ENCODE measurements at regions not wholly inside any gene's neighbourhood (a gene's known extent, or its start where the extent isn't known, plus 50 kb on each side); places are given as distances from the start of the nearest gene placed in this dataset.

GRCh38 chrX:7233580-7234406 lies 85.8 kb upstream of the PUDP start:
- TF ChIP-seq POLR2AphosphoS5 (IDR thresholded peaks at IDR 0.05; ENCODE audit: insufficient read depth, low read depth, low read length) (no peak), MYC (IDR thresholded peaks at IDR 0.05; ENCODE audit: low read depth, low read length) (no peak), CTCF (IDR thresholded peaks at IDR 0.05; ENCODE audit: extremely low read depth in 1 of 2, insufficient read depth in 1 of 2, low read depth in 1 of 2, low read length in 2 of 2) (no peak), JUN (IDR thresholded peaks at IDR 0.05; ENCODE audit: borderline replicate concordance, insufficient read depth, insufficient read length, low read depth) (no peak), GATA2 (IDR thresholded peaks at IDR 0.05; ENCODE audit: insufficient read depth, insufficient read length, low read depth, low read length) (no peak), MAX (IDR thresholded peaks at IDR 0.05; ENCODE audit: insufficient read depth, insufficient read length) (no peak), EZH2 (IDR thresholded peaks at IDR 0.05; ENCODE audit: borderline replicate concordance, low read depth, low read length, severe bottlenecking) (no peak), FOS (IDR thresholded peaks at IDR 0.05; ENCODE audit: borderline replicate concordance, insufficient read depth, low read length) (no peak), POLR2A (IDR thresholded peaks at IDR 0.05; ENCODE audit: low read depth, low read length) (no peak)
- intact Hi-C loops (cut with micrococcal nuclease), result no loop called here
- H3K9ac ChIP-seq (replicated peaks; ENCODE audit: extremely low read depth, insufficient read depth, low read length), result no peak overlapping the region
- dilution Hi-C loops (cut with MboI; ENCODE audit: extremely low pct_ligation_motif_present, low sequenced_read_pairs), result no loop called here
- H3K9me1 ChIP-seq (replicated peaks; ENCODE audit: control insufficient read depth, extremely low read depth, insufficient read depth, low read length), result no peaks in the 10 kb centered on the region
- no peak for DNase-seq (ENCODE audit: low read depth, low spot score)
- H3K27ac ChIP-seq (ENCODE audit: insufficient read depth, low read depth, low read length), result no peak overlapping the region
- H3K4me1 ChIP-seq (ENCODE audit: control insufficient read depth, extremely low read depth, insufficient read depth, low read length), result no peaks in the 10 kb centered on the region
- no TSS peak for BruUV-seq (replicated peaks)
- H3K4me2 ChIP-seq (ENCODE audit: insufficient read depth, low read length), result no peak overlapping the region
- no peaks in the 10 kb centered on the region for H3K36me3 ChIP-seq (ENCODE audit: control insufficient read depth in 2 of 2, extremely low read depth in 1 of 2, insufficient read depth in 2 of 2, low read length in 2 of 2)
- H3K27me3 ChIP-seq (ENCODE audit: control insufficient read depth in 2 of 2, insufficient read depth in 2 of 2, low read length in 2 of 2), result no peaks in the 10 kb centered on the region
- H3K79me2 ChIP-seq (ENCODE audit: control insufficient read depth, insufficient read depth, low read length), result no peaks in the 10 kb centered on the region
- CTCF ChIA-PET, result interaction anchor here (0.7 kb wide), 1 partner anchor 51 kb away, joined by 4 read pairs; no protein-coding TSS in a partner anchor
- no peaks in the 10 kb centered on the region for H3K9me3 ChIP-seq (replicated peaks; ENCODE audit: control insufficient read depth, insufficient read depth, low read length)
- H4K20me1 ChIP-seq (replicated peaks; ENCODE audit: control insufficient read depth, extremely low read depth, insufficient read depth, low read length), result no peaks in the 10 kb centered on the region
- FAIRE-seq, result no peak
- no peak overlapping the region for H2AFZ ChIP-seq (ENCODE audit: low read depth, low read length)
- no peak overlapping the region for H3K4me3 ChIP-seq (replicated peaks in 1 of 3; ENCODE audit: insufficient read depth in 1 of 3, low read depth in 1 of 3, low read length in 3 of 3)
- POLR2A ChIA-PET, result no interaction called here
